Testis (tissue), 2 donors: ENCODE measurements at regions not wholly inside any gene's neighbourhood (a gene's known extent, or its start where the extent isn't known, plus 50 kb on each side); places are given as distances from the start of the nearest gene placed in this dataset.

Source experiments
- DNase-seq: peaks from one replicate; pipeline ENCODE4 v3.0.0-alpha.2; 2019
- H3K27ac ChIP-seq, 2 donors: fragments of 200-600 bp; sonication (generic); one replicate each; pipeline ENCODE4 v1.5.1; 2019
- H3K27me3 ChIP-seq: fragments of 200-600 bp; sonication (generic); one replicate; pipeline ENCODE4 v1.5.1; 2019
- H3K36me3 ChIP-seq: fragments of 200-600 bp; sonication (generic); one replicate; pipeline ENCODE4 v1.5.1; 2017; ENCODE audit warnings: low read depth; ENCODE audit errors: missing control alignments
- H3K4me1 ChIP-seq: fragments of 200-600 bp; sonication (generic); one replicate; pipeline ENCODE4 v1.5.1; 2019
- H3K4me3 ChIP-seq, 2 donors: fragments of 200-600 bp; sonication (generic); one replicate each; pipeline ENCODE4 v1.5.1; 2017 to 2019
- H3K9me3 ChIP-seq: fragments of 200-600 bp; sonication (generic); one replicate; pipeline ENCODE4 v1.5.1; 2017
- CTCF ChIP-seq, 3 experiments: fragments of 450-650 bp in 2 of 3; fragments of 200-600 bp in 1 of 3; sonication (generic) in 1 of 3; IDR thresholded peaks; one replicate each; pipeline ENCODE4 v1.5.1; 2016 to 2019; ENCODE audit warnings: antibody characterized with exemption in 3 of 3, mild to moderate bottlenecking in 2 of 3, moderate library complexity in 1 of 3
- POLR2A ChIP-seq: fragments of 450-650 bp; IDR thresholded peaks from one replicate; pipeline ENCODE4 v1.6.1; 2017; ENCODE audit warnings: antibody characterized with exemption, mild to moderate bottlenecking, moderate library complexity
- WGBS, 2 donors: methylation state at CpG; one replicate each; pipeline ENCODE4 v1.1.5; 2018; 5-methylcytosine and 5-hydroxymethylcytosine counted together
- intact Hi-C: fragments of 100-400 bp; cut with DNase I; formaldehyde crosslinking; loops from one replicate; pipeline ENCODE4 v1.15.1; 2023; ENCODE audit warnings: low total_unique reads

- Histone ChIP-seq H3K27me3 (no peaks in the 10 kb centered on the region), H3K4me3 (no peak overlapping the region), H3K9me3 (no peaks in the 10 kb centered on the region), H3K27ac (no peak overlapping the region), H3K4me1 (no peaks in the 10 kb centered on the region), H3K36me3 (no peaks in the 10 kb centered on the region)
- DNase-seq: no peak
- WGBS, 2 donors: 48 to 49% methylated on average over 3 of the region's 3 CpGs
- no peak for TF ChIP-seq CTCF (IDR thresholded peaks at IDR 0.05)
- no peak for TF ChIP-seq POLR2A
- intact Hi-C loops: no loop called here
Observed at GRCh38 chr18:29449424-29449823, 1272.5 kb upstream of the CDH2 start.

GRCh38 chr18:29439398-29439797, 1262.5 kb upstream of the CDH2 start:
- Histone ChIP-seq H3K9me3 (no peaks in the 10 kb centered on the region), H3K4me1 (no peaks in the 10 kb centered on the region), H3K36me3 (no peaks in the 10 kb centered on the region), H3K27ac (no peak overlapping the region), H3K27me3 (no peaks in the 10 kb centered on the region), H3K4me3 (no peak overlapping the region)
- TF ChIP-seq POLR2A: no peak
- TF ChIP-seq CTCF (IDR thresholded peaks at IDR 0.05): no peak
- intact Hi-C loops: no loop called here
- WGBS, 2 donors: 77 to 83% methylated on average over 2 of the region's 2 CpGs
- DNase-seq: no peak

GRCh38 chr18:29436459-29436858, 1259.5 kb upstream of the CDH2 start:
- TF ChIP-seq CTCF (IDR thresholded peaks at IDR 0.05) (no peak), POLR2A (no peak)
- Histone ChIP-seq H3K9me3 (no peaks in the 10 kb centered on the region), H3K4me1 (no peaks in the 10 kb centered on the region), H3K4me3 (no peak overlapping the region), H3K27ac (no peak overlapping the region), H3K27me3 (no peaks in the 10 kb centered on the region), H3K36me3 (no peaks in the 10 kb centered on the region)
- DNase-seq: no peak
- 82 to 86% methylated on average over 2 of the region's 2 CpGs for WGBS, 2 donors
- intact Hi-C loops: no loop called here

- Histone ChIP-seq H3K27ac (no peak overlapping the region), H3K4me3 (no peak overlapping the region), H3K36me3 (no peaks in the 10 kb centered on the region), H3K4me1 (no peaks in the 10 kb centered on the region), H3K27me3 (no peaks in the 10 kb centered on the region), H3K9me3 (no peaks in the 10 kb centered on the region)
- no peak for TF ChIP-seq CTCF (IDR thresholded peaks at IDR 0.05)
- no peak for TF ChIP-seq POLR2A
- DNase-seq: no peak
- intact Hi-C loops: no loop called here
- WGBS, 2 donors: 40 to 47% methylated on average over 4 of the region's 4 CpGs
Observed at GRCh38 chr18:29434650-29435049, 1257.7 kb upstream of the CDH2 start.

- Histone ChIP-seq H3K9me3 (no peaks in the 10 kb centered on the region), H3K27ac (no peak overlapping the region), H3K27me3 (no peaks in the 10 kb centered on the region), H3K36me3 (no peaks in the 10 kb centered on the region), H3K4me1 (no peaks in the 10 kb centered on the region), H3K4me3 (no peak overlapping the region)
- DNase-seq: no peak
- intact Hi-C loops: no loop called here
- TF ChIP-seq CTCF (IDR thresholded peaks at IDR 0.05): no peak
- no peak for TF ChIP-seq POLR2A
Observed at GRCh38 chr18:29430416-29430815, 1253.5 kb upstream of the CDH2 start.
